ENCODE measurements at regions not wholly inside any gene's neighbourhood (a gene's known extent, or its start where the extent isn't known, plus 50 kb on each side); places are given as distances from the start of the nearest gene placed in this dataset.
"Not testable (repeated sequence)": the region's sequence is repeated elsewhere in the genome, so short reads cannot be mapped to it uniquely, and the experiment has no call there.

GRCh38 chr5:118603278-118603677 lies 385.1 kb downstream of the DTWD2 start:
- FAIRE-seq: no peak

GRCh38 chr5:118598311-118598710 lies 390.0 kb downstream of the DTWD2 start:
- no peak for FAIRE-seq

- FAIRE-seq: no peak
These were observed 390.8 kb downstream of the DTWD2 start for GRCh38 chr5:118597543-118597942.

GRCh38 chr5:118596255-118596654 lies 392.1 kb downstream of the DTWD2 start:
- FAIRE-seq: no peak

- FAIRE-seq: no peak
These were observed 395.4 kb downstream of the DTWD2 start for GRCh38 chr5:118593003-118593328.

- no peak for FAIRE-seq
These were observed 395.9 kb downstream of the DTWD2 start for GRCh38 chr5:118592229-118593002.

- FAIRE-seq: no peak
These were observed 397.5 kb downstream of the DTWD2 start for GRCh38 chr5:118590806-118591205.

GRCh38 chr5:118580949-118581348 lies 407.4 kb downstream of the DTWD2 start:
- FAIRE-seq: no peak

- no peak for FAIRE-seq
These were observed 410.3 kb downstream of the DTWD2 start for GRCh38 chr5:118578093-118578492.

GRCh38 chr5:118577621-118578020 lies 410.7 kb downstream of the DTWD2 start:
- FAIRE-seq: no peak

- FAIRE-seq: not testable (repeated sequence)
These were observed 418.1 kb downstream of the DTWD2 start for GRCh38 chr5:118570276-118570675.

GRCh38 chr5:118569596-118569995 lies 418.8 kb downstream of the DTWD2 start:
- FAIRE-seq: not testable (repeated sequence)

- FAIRE-seq: no peak
These were observed 422.9 kb downstream of the DTWD2 start for GRCh38 chr5:118565335-118565971.

- FAIRE-seq: no peak
These were observed 426.4 kb downstream of the DTWD2 start for GRCh38 chr5:118561971-118562370.

GRCh38 chr5:118561235-118561634 lies 427.1 kb downstream of the DTWD2 start:
- FAIRE-seq: no peak

- FAIRE-seq: no peak
These were observed 429.5 kb downstream of the DTWD2 start for GRCh38 chr5:118558871-118559270.

- no peak for FAIRE-seq
These were observed 431.1 kb downstream of the DTWD2 start for GRCh38 chr5:118557251-118557661.

GRCh38 chr5:118556792-118557191 lies 431.6 kb downstream of the DTWD2 start:
- FAIRE-seq: no peak

- FAIRE-seq: no peak
These were observed 432.6 kb downstream of the DTWD2 start for GRCh38 chr5:118555727-118556126.

- FAIRE-seq: no peak
These were observed 433.4 kb downstream of the DTWD2 start for GRCh38 chr5:118554981-118555380.

GRCh38 chr5:118554241-118554640 lies 434.1 kb downstream of the DTWD2 start:
- no peak for FAIRE-seq

GRCh38 chr5:118553662-118554061 lies 434.7 kb downstream of the DTWD2 start:
- no peak for FAIRE-seq

- FAIRE-seq: no peak
These were observed 435.5 kb downstream of the DTWD2 start for GRCh38 chr5:118552731-118553360.

- no peak for FAIRE-seq
These were observed 436.2 kb downstream of the DTWD2 start for GRCh38 chr5:118552146-118552545.
